Stimulated activated CD4-positive, alpha-beta T cell treated with anti-CD3 and anti-CD28 coated beads, Interleukin-15, amount 100 ng/mL, for 24 hours (primary cell): ENCODE measurements at regions not wholly inside any gene's neighbourhood (a gene's known extent, or its start where the extent isn't known, plus 50 kb on each side); places are given as distances from the start of the nearest gene placed in this dataset.
"Not testable (repeated sequence)": the region's sequence is repeated elsewhere in the genome, so short reads cannot be mapped to it uniquely, and the experiment has no call there.

ENCODE experiments used
- DNase-seq: peaks from one replicate; pipeline ENCODE4 v3.0.0-alpha.2; 2020

- no peak for DNase-seq
Observed at GRCh38 chr3:158882445-158882844, 80.6 kb downstream of the MFSD1 start.

- DNase-seq = no peak
Observed at GRCh38 chr3:158896729-158897128, 94.9 kb downstream of the MFSD1 start.

GRCh38 chr3:158906749-158907148 is 104.9 kb downstream of the MFSD1 start:
- DNase-seq = no peak

- no peak for DNase-seq
Observed at GRCh38 chr3:158908187-158908734, 106.4 kb downstream of the MFSD1 start.

- no peak for DNase-seq
Observed at GRCh38 chr3:158909870-158910269, 108.0 kb downstream of the MFSD1 start.

- no peak for DNase-seq
Observed at GRCh38 chr3:158911586-158911985, 109.7 kb downstream of the MFSD1 start.

- DNase-seq = no peak
Observed at GRCh38 chr3:158912188-158912587, 110.3 kb downstream of the MFSD1 start.

- DNase-seq = no peak
Observed at GRCh38 chr3:158912621-158913020, 110.8 kb downstream of the MFSD1 start.

- no peak for DNase-seq
Observed at GRCh38 chr3:158916111-158916510, 114.3 kb downstream of the MFSD1 start.

GRCh38 chr3:158918008-158918407 is 116.2 kb downstream of the MFSD1 start:
- peak; percentile 26 for DNase-seq

- DNase-seq = no peak
Observed at GRCh38 chr3:158918451-158918850, 116.6 kb downstream of the MFSD1 start.

- no peak for DNase-seq
Observed at GRCh38 chr3:158920371-158920770, 118.5 kb downstream of the MFSD1 start.

- DNase-seq = no peak
Observed at GRCh38 chr3:158925021-158925420, 123.2 kb downstream of the MFSD1 start.

GRCh38 chr3:158925828-158926494 is 124.1 kb downstream of the MFSD1 start:
- DNase-seq = no peak

- DNase-seq = no peak
Observed at GRCh38 chr3:158935846-158936245, 134.0 kb downstream of the MFSD1 start.

GRCh38 chr3:158936530-158937113 is 134.8 kb downstream of the MFSD1 start:
- no peak for DNase-seq

- no peak for DNase-seq
Observed at GRCh38 chr3:158950178-158950901, 148.5 kb downstream of the MFSD1 start.

- no peak for DNase-seq
Observed at GRCh38 chr3:158953131-158953530, 151.3 kb downstream of the MFSD1 start.

- no peak for DNase-seq
Observed at GRCh38 chr3:158954420-158954819, 152.6 kb downstream of the MFSD1 start.

- not testable (repeated sequence) for DNase-seq
Observed at GRCh38 chr3:158957777-158958176, 155.9 kb downstream of the MFSD1 start.

- no peak for DNase-seq
Observed at GRCh38 chr3:158958873-158959272, 157.0 kb downstream of the MFSD1 start.

GRCh38 chr3:158961471-158961870 is 159.6 kb downstream of the MFSD1 start:
- no peak for DNase-seq

GRCh38 chr3:158961911-158962310 is 160.1 kb downstream of the MFSD1 start:
- DNase-seq = no peak

GRCh38 chr3:158970006-158970405 is 168.2 kb downstream of the MFSD1 start:
- DNase-seq = no peak
